ENCODE measurements at regions not wholly inside any gene's neighbourhood (a gene's known extent, or its start where the extent isn't known, plus 50 kb on each side); places are given as distances from the start of the nearest gene placed in this dataset.

- no peak overlapping the region for H3K4me2 ChIP-seq (ENCODE audit: low read depth, low read length)
- H2BK20ac ChIP-seq (ENCODE audit: low read depth, low read length): no peak overlapping the region
- no peak overlapping the region for H4K8ac ChIP-seq (ENCODE audit: low read depth in 2 of 2, low read length in 2 of 2)
- in situ Hi-C loops (cut with MboI; ENCODE audit: low sequenced_read_pairs) (no loop called here), dilution Hi-C loops (cut with HindIII; ENCODE audit: low sequenced_read_pairs, unreplicated experiment) (no loop called here), intact Hi-C loops (cut with micrococcal nuclease) (no loop called here)
- no peak for ATAC-seq (ENCODE audit: low read depth)
- H2AK9ac ChIP-seq (replicated peaks; ENCODE audit: low read depth, low read length, poor library complexity): no peak overlapping the region
- no peak overlapping the region for H2AK5ac ChIP-seq (ENCODE audit: low read depth, low read length)
- DNase-seq: no peak
- H3K4ac ChIP-seq (ENCODE audit: low read depth, low read length): no peak overlapping the region
- no peak overlapping the region for H2AFZ ChIP-seq (replicated peaks; ENCODE audit: low read length, poor library complexity)
- H2BK15ac ChIP-seq (ENCODE audit: low read depth, low read length): no peak overlapping the region
- no peak for TF ChIP-seq RAD21 (IDR thresholded peaks at IDR 0.05; ENCODE audit: low read length)
- no peak overlapping the region for H4K5ac ChIP-seq (ENCODE audit: low read depth, low read length)
- no peaks in the 10 kb centered on the region for H3K36me3 ChIP-seq (ENCODE audit: control insufficient read depth, insufficient read depth, low read length)
- no peak overlapping the region for H4K91ac ChIP-seq (ENCODE audit: insufficient read depth, low read depth, low read length)
- H3K27ac ChIP-seq (ENCODE audit: insufficient read depth, low read length): no peak overlapping the region
- H3K23ac ChIP-seq (ENCODE audit: low read depth, low read length): no peak overlapping the region
- ChIA-PET POLR2A (ENCODE audit: unreplicated experiment) (no interaction called here), CTCF (interaction anchor here (0.6 to 1.4 kb wide), 2 partner anchors 10 to 367 kb away, joined by 5 to 8 read pairs; no protein-coding TSS in a partner anchor)
- no peak overlapping the region for H3K18ac ChIP-seq (ENCODE audit: low read depth, low read length)
- no peaks in the 10 kb centered on the region for H3K79me1 ChIP-seq (ENCODE audit: low read depth in 1 of 2, low read length in 2 of 2)
- no peaks in the 10 kb centered on the region for H4K20me1 ChIP-seq (ENCODE audit: insufficient read depth, low read length)
- H3K9me1 ChIP-seq (ENCODE audit: insufficient read depth, low read length): no peaks in the 10 kb centered on the region
- no peak overlapping the region for H2BK120ac ChIP-seq (ENCODE audit: low read depth, low read length)
- H3K4me1 ChIP-seq (ENCODE audit: control insufficient read depth, insufficient read depth, low read length): no peaks in the 10 kb centered on the region
- no peak overlapping the region for H3K14ac ChIP-seq (replicated peaks; ENCODE audit: low read depth, low read length)
- no peak overlapping the region for H3K56ac ChIP-seq (ENCODE audit: extremely low read depth, insufficient read depth, low read length)
- no CpG with 5 or more reads among the region's 4 CpGs for WGBS, 2 experiments (ENCODE audit: extremely low coverage in 2 of 2, insufficient read length in 1 of 2)
- no TSS peak for BruUV-seq (replicated peaks)
- H3K9me3 ChIP-seq (ENCODE audit: control insufficient read depth, insufficient read depth, low read length): no peaks in the 10 kb centered on the region
- H3K27me3 ChIP-seq (ENCODE audit: control insufficient read depth, insufficient read depth, low read length): no peaks in the 10 kb centered on the region; the same call in 1 of the 2 replicates
- H3K4me3 ChIP-seq (ENCODE audit: insufficient read depth, low read depth, low read length): no peak overlapping the region
- H3K9ac ChIP-seq (ENCODE audit: low read depth, low read length): no peak overlapping the region
- no peak overlapping the region for H2BK5ac ChIP-seq (ENCODE audit: low read depth, low read length, poor library complexity, severe bottlenecking)
Observed at GRCh38 chr14:55973285-55973800, 144.9 kb upstream of the PELI2 start.
